Stomach (tissue), 4 donors: ENCODE measurements at regions not wholly inside any gene's neighbourhood (a gene's known extent, or its start where the extent isn't known, plus 50 kb on each side); places are given as distances from the start of the nearest gene placed in this dataset.

Source experiments
- CTCF ChIP-seq, 7 experiments: fragments of 450-650 bp in 4 of 7; fragments of 200-600 bp in 3 of 7; sonication (generic) in 3 of 7; IDR thresholded peaks; one replicate each; pipeline ENCODE4 v1.5.1; 2016 to 2019; ENCODE audit warnings: antibody characterized with exemption in 7 of 7, control low read depth in 2 of 7, mild to moderate bottlenecking in 1 of 7
- POLR2A ChIP-seq, 4 donors: fragments of 450-650 bp; IDR thresholded peaks; one replicate each; pipeline ENCODE4 v1.6.1; 2016; ENCODE audit warnings: antibody characterized with exemption in 4 of 4, control low read depth in 2 of 4, mild to moderate bottlenecking in 1 of 4, moderate library complexity in 1 of 4

DNA sequence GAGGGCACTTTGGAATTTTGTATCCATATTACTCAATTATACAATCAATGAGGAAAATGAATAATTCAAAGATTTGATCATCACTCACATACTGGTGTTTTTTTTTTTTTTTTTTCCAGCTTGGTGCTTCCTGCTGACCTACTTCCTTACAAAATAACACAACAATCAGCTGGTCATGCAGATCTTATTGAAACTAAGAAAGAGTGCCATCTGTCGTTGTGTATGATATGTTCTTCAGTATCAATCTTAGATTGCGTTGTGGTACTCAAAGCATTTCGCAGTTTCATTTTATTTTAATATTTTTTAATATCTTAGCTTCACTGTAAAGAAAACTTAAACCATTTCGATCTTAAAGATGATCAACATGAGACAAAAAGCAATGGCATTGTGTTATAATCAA lies 155.6 kb downstream of the OGFRL1 start:
- no peak for TF ChIP-seq CTCF (IDR thresholded peaks at IDR 0.05)
- no peak for TF ChIP-seq POLR2A (IDR thresholded peaks at IDR 0.05)
